ENCODE measurements at regions not wholly inside any gene's neighbourhood (a gene's known extent, or its start where the extent isn't known, plus 50 kb on each side); places are given as distances from the start of the nearest gene placed in this dataset.

DNA sequence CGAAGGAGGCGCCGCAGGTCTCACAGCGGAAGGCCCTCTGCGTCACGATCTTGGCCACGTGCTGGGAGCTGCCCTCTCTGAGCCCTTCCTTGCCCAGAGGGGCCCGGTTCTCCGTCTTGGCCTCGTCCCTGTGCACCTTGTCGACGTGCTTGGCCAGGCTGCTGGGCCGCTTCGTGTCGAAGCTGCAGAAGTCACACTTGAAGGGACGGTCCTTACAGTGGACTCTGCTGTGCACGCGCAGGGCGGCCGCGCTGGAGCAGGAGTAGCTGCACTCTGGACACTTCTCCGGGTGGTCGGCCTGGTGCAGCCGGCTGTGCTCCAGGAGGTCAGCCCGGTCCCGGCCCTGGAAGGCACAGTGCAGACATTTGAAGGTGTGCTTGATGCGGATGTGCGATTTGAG, 106.9 kb downstream of the ZFP64 start:
- TF ChIP-seq, protein P1, sequence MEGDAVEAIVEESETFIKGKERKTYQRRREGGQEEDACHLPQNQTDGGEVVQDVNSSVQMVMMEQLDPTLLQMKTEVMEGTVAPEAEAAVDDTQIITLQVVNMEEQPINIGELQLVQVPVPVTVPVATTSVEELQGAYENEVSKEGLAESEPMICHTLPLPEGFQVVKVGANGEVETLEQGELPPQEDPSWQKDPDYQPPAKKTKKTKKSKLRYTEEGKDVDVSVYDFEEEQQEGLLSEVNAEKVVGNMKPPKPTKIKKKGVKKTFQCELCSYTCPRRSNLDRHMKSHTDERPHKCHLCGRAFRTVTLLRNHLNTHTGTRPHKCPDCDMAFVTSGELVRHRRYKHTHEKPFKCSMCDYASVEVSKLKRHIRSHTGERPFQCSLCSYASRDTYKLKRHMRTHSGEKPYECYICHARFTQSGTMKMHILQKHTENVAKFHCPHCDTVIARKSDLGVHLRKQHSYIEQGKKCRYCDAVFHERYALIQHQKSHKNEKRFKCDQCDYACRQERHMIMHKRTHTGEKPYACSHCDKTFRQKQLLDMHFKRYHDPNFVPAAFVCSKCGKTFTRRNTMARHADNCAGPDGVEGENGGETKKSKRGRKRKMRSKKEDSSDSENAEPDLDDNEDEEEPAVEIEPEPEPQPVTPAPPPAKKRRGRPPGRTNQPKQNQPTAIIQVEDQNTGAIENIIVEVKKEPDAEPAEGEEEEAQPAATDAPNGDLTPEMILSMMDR (conservative IDR thresholded peaks at IDR 0.05 in 1 of 2, IDR thresholded peaks at IDR 0.05 in 1 of 2; ENCODE audit: extremely low read depth in 1 of 2, insufficient read depth in 1 of 2, low read depth in 1 of 2, low read length in 2 of 2), result no peak
- TF ChIP-seq EZH2 (IDR thresholded peaks at IDR 0.05; ENCODE audit: borderline replicate concordance, low read length), result no peak

Measured in mammary epithelial cell (primary cell).